GM06990 (cell line): ENCODE measurements at regions not wholly inside any gene's neighbourhood (a gene's known extent, or its start where the extent isn't known, plus 50 kb on each side); places are given as distances from the start of the nearest gene placed in this dataset.

Experiments used
- DNase-seq: peaks from one replicate; pipeline ENCODE4 v3.0.0-alpha.2; 2011; ENCODE audit not compliant: insufficient read length; ENCODE audit errors: extremely low read depth
- H3K27me3 ChIP-seq: replicated peaks from 2 replicates; pipeline ENCODE4 v1.6.0; 2011; ENCODE audit warnings: low read length; ENCODE audit not compliant: control insufficient read depth, insufficient read depth
- H3K36me3 ChIP-seq: 2 replicates; pipeline ENCODE4 v1.5.1; 2011; ENCODE audit warnings: low read length; ENCODE audit not compliant: control insufficient read depth, insufficient read depth
- H3K4me3 ChIP-seq: replicated peaks from 2 replicates; pipeline ENCODE4 v1.5.1; 2011; ENCODE audit warnings: low read depth, mild to moderate bottlenecking, control low read depth, low read length
- TF ChIP-seq, protein P1 (sequence below): IDR thresholded peaks from 2 replicates; pipeline ENCODE4 v1.5.1; 2011; ENCODE audit warnings: low read length, control low read depth, mild to moderate bottlenecking, inconsistent platforms; ENCODE audit not compliant: insufficient read depth, poor library complexity, severe bottlenecking

DNA sequence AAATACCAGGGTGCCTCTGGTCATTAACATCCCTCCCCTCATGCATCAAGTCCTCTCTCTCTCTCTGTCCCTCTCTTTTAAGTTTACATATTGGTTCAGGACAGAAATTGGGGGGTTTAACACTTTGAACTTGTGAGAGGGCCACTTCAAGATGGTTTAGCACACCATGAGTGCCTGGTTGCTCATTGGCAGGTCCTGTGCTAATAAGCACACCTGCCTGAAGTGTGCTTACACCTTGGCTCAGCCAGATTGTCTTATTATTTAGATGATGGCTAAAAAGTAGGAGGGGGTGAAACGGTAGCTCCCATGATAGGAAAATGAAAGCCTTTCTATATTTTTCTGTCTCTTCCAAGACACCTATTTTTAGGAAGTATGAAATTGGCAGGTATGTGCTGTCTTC is 205.8 kb downstream of the ARL6IP6 start:
- TF ChIP-seq, protein P1, sequence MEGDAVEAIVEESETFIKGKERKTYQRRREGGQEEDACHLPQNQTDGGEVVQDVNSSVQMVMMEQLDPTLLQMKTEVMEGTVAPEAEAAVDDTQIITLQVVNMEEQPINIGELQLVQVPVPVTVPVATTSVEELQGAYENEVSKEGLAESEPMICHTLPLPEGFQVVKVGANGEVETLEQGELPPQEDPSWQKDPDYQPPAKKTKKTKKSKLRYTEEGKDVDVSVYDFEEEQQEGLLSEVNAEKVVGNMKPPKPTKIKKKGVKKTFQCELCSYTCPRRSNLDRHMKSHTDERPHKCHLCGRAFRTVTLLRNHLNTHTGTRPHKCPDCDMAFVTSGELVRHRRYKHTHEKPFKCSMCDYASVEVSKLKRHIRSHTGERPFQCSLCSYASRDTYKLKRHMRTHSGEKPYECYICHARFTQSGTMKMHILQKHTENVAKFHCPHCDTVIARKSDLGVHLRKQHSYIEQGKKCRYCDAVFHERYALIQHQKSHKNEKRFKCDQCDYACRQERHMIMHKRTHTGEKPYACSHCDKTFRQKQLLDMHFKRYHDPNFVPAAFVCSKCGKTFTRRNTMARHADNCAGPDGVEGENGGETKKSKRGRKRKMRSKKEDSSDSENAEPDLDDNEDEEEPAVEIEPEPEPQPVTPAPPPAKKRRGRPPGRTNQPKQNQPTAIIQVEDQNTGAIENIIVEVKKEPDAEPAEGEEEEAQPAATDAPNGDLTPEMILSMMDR = no peak
- DNase-seq = no peak
- no peaks in the 10 kb centered on the region for H3K27me3 ChIP-seq
- no peak overlapping the region for H3K4me3 ChIP-seq
- no peaks in the 10 kb centered on the region for H3K36me3 ChIP-seq

DNA sequence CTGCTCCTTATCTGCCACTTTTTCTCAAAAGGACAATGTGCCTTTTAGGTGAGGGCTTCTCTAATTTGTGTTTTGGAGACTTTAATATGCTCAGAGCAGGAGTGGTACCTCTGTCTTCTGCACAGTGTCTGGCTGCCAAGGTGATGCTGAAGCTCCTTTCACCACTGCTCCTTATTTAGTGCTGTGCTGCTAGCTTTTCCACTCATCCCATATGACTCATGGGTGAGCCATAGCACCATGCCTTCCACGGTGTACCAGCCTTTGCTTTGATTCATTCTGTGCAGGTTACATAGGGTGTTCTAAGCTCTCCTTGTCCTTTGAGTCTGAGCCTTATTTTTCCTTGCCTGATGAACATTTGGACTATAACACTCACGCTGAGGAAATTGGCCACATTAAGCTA is 202.4 kb downstream of the ARL6IP6 start:
- no peak overlapping the region for H3K4me3 ChIP-seq
- TF ChIP-seq, protein P1 = no peak
- DNase-seq = no peak
- H3K27me3 ChIP-seq = no peaks in the 10 kb centered on the region; the same call in 1 of the 2 replicates
- H3K36me3 ChIP-seq = no peaks in the 10 kb centered on the region

DNA sequence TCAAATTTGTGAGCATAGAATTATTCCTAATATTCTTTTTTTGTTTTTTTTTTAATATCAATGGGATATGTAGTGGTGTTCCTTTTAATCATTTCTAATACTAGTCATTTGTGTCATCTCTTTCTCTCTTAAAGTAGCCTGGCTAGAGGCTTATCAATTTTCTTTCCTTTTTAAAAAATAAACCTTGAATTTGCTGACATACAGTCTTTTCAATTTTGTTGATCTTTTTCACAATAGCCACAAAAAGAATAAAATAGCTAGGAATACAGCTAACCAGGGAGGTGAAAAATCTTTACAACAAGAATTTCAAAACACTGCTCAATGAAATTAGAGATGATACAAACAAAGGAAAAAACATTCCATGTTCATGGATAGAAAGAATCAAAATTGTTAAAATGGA is 192.6 kb downstream of the ARL6IP6 start:
- H3K4me3 ChIP-seq = no peak overlapping the region
- DNase-seq = no peak
- TF ChIP-seq, protein P1 = no peak
- no peaks in the 10 kb centered on the region for H3K36me3 ChIP-seq
- no peaks in the 10 kb centered on the region for H3K27me3 ChIP-seq

DNA sequence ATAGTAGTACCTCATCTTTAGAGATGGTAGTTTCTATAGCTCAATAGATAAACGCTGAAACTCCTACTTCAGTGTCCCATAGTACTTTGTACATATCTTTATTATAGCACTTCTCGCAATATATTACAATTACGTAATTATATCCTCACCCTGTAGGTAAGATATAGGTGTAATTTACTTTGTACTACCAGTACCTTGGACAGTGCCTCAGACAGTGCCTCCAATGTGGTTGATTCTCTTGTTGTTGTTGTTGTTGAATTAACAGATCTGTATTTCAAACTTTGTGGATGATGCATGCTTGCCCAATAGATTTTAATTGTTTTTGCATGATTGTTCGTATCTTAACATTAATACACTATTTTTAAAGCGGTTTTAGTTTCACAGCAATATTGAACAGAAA is 188.6 kb downstream of the ARL6IP6 start:
- TF ChIP-seq, protein P1 = no peak
- H3K36me3 ChIP-seq = no peaks in the 10 kb centered on the region
- no peak for DNase-seq
- H3K4me3 ChIP-seq = no peak overlapping the region
- H3K27me3 ChIP-seq = no peaks in the 10 kb centered on the region

DNA sequence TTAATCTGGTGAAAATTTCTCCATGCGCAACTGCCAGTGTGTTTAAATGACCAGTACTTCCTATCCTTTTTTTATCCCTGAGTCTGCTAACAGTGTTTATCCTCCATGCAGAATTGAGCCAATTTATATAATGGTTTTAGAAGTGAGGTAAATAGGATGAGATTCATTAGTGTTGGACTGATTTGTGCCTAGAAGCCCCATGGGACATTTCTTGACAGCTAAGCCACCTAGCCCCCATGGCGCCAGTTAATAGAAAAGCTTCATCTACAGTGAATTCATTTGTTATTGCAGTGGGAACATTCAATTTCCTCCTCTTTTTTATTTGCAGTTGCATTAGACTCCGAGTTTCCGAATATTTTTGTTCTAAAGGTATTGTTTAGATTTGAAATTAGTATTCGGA is 175.6 kb downstream of the ARL6IP6 start:
- Histone ChIP-seq H3K4me3 (no peak overlapping the region), H3K36me3 (no peaks in the 10 kb centered on the region), H3K27me3 (no peaks in the 10 kb centered on the region)
- TF ChIP-seq, protein P1 = no peak
- DNase-seq = no peak

DNA sequence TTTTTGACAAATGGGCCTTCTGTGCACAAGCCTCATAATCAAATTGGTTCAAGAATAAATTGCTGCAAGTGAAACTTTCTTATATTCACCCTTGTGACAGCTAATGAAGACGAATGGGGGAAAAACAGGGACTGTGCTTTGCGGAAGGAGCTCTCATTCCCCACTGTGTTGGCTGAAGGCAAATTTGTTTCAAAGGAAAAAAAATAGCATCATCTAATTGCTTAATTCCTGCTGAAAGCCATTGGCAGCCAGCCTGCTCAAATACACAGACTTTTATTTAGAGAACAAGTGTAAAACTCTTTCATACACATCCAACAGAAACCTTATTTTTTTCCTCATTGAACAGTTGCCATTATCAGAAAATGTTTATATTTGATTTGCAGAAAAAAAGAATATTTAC is 172.3 kb downstream of the ARL6IP6 start:
- H3K4me3 ChIP-seq = no peak overlapping the region
- no peak for DNase-seq
- H3K27me3 ChIP-seq = no peaks in the 10 kb centered on the region
- TF ChIP-seq, protein P1 = no peak
- H3K36me3 ChIP-seq = no peaks in the 10 kb centered on the region
